Tongue (tissue), 1 donor: ENCODE measurements at regions not wholly inside any gene's neighbourhood (a gene's known extent, or its start where the extent isn't known, plus 50 kb on each side); places are given as distances from the start of the nearest gene placed in this dataset.
"Not testable (repeated sequence)": the region's sequence is repeated elsewhere in the genome, so short reads cannot be mapped to it uniquely, and the experiment has no call there.

Source experiments
- DNase-seq: peaks from one replicate; pipeline ENCODE4 v3.0.0-alpha.2; 2015

DNA sequence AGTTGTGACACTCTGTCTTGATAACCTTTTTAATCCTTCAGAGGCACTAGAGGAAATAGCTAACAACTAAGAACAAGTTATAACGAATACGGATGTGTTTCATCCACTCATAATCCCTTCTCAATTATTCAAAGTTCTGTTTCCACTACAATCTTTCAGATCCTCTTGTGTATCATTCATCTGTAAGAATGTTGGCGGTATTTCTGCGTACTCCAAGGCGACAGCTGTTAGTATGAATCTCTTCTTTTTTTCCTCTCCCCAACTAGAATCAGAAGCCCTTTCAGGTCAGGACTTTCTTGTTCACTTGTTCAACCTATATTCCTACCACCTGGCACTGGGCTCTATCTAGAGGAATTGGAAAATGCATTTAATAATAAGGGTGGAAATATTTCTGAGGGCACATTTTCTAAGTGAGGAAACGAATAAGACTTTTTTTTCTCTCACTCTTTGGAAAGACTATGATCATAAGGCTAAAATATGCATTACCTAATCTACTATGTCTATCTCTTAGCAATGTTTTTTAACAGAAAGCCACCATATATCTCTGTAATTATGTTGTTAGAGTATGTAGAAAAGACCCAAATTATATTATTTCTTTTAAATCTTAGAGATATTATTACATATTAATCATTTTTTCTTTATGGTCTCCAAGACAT, 492.9 kb downstream of the PCDH20 start:
- peak; percentile 44 for DNase-seq

DNA sequence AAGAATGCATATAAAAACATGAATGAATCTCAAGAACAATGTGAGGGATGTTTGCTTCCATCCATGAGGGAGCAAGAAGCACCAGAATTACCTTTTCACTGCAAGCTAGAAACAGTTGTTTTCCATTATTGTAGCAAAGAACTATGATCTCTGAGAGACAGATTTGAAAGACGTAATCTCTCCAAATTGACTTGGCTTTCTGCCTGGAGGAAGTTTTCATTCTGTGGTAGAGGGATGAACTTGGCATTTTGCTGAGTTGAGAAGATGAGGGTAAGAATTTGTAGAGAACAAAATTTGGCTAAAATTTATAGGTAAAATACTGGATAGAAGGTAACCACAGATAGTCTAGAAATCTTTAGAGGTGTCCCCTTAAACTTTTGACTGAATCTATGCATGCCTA, 496.8 kb downstream of the TDRD3 start:
- no peak for DNase-seq

DNA sequence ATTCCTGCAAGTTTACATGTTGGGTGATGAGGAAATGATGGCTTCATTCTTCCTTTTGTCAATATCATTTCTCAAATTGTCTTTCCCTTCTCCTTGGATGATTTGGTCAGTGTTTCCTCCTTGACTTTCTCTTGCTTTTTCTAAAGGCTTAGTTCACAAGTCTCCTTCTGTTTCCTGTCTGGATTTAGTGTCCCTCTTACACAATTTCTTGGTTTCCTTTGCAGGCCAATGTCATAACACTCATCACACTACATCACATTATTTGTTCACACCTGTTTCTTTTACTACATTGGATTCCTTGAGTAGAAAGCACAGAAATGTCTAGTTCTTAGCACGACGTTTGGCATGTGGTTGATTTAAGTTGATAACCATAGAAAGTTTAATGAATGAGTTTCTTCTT, 490.7 kb downstream of the TDRD3 start:
- no peak for DNase-seq

DNA sequence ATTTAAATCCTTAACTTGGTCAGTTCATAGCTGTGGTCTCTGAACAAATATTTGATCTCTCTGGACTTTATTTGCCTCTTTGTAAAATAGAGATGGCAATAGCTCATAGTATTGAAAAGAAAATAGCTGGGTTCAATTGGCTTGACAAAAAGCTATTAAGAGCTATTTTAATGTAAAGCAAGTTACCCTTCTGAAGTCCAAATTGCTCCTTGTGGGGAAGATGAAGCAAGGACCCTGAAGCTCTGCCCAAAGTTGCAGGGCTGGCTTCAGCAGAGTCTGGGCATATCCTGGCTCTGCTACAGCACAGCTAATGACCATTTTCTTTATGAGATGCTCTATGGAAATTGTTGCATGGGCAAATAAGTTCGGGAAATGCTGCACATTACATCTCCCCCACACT, 484.5 kb downstream of the TDRD3 start:
- DNase-seq = no peak

DNA sequence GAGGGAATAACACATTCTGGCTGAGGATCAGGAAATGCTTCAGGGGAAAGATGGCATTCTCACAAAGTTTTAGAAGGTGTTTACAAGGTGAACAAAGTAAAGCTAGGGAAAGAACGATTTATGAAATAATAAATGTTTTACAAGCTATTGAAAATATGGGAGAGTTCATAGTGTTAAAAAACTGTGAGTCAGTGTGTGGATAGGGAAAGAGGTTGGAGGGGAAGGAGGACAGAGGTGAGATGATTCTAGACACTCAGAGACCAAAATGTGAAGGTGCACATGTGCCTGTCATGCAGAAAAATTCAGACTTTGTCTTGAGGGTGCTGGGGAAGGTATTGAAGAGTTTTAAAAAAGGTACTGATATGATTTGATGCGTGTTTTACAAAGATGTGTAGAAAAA, 476.1 kb downstream of the TDRD3 start:
- DNase-seq = no peak

DNA sequence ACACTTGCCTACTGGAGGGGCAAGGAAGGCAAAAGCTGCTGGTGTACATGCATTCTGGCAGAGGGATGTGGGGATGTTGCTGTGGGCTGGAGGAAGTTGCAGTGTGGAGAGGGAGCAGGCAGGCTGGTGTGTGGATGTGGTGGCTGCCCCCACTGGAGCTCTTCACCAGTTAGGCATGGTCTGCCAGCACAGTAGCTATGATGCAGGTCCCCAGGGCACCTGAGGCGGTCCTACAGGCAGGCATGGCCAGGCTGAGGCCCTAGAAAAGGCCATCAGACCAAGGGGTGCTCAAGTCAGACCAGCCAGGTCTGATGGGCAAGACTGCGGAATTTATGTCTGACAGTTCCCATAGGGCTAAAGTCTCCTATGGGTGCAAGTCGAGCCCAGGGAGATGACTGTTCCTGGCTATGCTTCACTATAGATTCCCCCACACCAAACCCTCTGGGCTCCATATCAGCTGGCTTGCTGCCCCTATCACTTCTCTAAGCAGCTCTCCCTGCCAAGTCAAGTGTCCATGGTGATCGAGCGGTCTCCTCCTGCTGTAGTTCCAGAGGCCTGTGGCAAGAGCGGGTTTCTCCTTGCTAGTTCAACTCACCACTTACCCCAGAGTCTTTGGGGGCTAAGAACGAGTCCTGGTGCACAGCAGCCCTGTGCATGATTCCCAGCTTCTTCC, 473.1 kb downstream of the TDRD3 start:
- no peak for DNase-seq

DNA sequence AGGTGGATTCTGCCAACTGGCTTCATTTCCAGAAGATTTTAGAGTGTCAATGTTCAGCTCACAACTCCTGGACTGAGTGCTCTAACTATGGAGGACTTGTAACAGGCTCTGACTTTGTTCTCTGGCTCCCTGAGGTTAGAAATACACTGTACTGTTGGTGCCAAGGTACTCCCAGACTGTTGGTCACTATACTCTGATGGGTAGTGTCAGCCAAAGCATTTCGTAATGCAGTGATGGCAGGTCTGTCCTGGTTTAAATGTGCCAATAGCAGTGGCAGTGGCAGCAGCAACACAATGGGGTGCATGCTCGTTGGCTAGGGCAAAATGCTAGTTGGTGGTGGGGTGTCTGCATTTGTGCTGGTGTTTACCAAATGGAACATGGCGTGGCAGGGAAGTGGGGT, 472.2 kb downstream of the TDRD3 start:
- DNase-seq = no peak

DNA sequence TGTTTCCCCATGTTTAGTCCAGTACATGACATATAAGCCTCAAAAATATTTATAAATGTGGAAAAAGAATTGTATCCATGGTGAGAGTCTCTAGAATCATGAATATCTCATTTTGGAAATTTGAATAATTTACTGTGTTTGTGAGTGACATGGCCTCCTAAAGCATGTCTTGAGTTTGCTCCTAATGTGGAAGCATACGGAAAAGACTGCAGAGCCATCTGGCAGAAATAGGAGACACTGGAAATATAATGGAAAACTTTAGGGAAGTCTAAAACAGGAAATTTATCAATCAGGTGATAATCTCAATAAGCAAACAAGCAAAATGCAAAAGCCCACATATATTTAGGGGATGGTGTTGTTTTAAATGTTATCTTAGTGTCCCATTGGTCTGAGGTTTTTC, 465.0 kb downstream of the TDRD3 start:
- DNase-seq = no peak

DNA sequence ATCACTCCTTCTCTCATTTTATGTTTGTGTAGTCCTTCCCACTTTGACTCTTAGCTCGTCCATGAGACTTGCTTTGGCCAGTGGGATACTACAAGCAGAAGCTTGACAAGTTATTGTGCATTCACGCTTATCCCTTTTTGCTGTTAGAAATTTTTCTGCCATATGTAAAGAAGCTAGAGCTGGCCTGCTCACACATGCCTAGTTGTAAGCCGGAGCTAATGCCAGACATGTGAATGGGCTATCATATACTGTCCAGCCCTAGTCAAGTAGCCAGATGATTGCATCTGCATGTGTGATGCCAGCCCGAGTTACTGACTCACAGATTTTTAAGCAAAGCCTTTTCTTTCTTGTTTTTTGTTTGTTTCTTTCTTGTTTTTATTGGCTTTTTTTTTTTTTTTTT, 460.7 kb downstream of the TDRD3 start:
- no peak for DNase-seq

DNA sequence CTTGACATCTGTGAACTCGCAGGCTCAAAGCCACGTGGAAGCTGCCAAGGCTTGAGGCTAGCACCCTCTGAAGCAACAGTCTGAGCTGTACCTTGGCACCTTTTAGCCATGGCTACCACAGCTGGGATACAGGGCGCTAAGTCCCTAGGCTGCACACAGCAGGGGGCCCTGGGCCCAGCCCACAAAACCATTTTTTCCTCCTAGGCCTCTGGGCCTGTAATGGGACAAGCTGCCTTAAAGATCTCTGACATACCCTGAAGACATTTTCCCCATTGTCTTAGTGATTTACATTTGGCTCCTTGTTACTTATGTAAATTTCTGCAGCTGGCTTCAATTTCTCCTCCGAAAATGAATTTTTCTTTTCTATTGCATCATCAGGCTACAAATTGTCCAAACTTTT, 455.9 kb downstream of the TDRD3 start:
- DNase-seq = no peak

DNA sequence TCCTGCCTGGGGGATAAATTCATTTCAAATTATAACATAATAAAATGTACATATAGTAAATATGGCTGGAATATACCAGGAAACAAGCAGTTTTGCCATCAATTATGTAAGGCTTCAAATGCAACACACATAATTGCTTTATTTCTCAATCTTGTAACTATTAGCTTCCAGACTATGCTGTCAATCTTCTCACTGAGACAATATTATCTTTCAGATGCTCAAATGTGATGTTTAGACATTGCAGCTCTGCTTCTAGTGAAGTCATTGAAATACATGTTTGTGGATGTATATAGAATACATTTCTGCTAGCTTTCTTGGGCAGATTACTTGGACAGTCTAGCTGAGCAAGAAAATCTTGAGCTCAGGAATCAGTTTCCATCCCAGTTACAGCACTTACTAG, 454.4 kb downstream of the TDRD3 start:
- no peak for DNase-seq

DNA sequence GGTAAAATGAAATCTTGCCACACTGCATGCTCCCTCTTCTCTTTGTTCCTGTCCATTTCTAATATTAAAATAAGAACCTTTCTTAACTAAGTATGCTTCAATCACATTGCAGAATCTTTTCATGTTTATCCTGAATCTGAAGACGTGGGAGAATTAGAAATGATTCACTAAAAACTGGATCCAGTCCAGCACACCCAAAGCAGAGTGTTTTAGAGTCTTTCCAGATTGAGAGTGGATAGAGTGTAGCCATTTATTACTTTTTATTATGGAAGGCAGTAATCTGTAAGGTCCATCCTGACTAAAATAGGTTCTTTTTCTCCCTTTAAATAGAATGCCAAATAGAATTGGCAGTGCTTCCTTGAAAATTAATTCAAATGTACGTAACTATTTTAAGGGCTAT, 453.5 kb downstream of the TDRD3 start:
- no peak for DNase-seq

DNA sequence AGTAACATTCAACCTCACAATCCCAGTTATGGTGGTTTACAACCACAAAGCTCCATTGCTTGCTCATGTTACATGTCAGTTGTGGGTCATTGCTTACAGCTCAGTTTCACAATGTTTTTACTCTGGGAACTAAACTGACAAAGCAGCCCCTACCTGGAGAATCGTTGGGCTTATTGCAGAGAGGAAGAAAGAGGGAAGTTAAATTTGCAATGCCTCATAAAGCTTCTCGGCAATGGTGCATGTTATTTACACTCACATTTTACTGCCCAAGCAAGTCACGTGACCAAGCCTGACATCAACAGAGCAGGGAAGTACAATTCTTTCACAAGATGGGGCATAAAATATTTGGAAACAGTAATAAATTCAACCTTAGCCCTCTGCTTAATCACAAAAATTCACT, 441.6 kb downstream of the TDRD3 start:
- DNase-seq = no peak

DNA sequence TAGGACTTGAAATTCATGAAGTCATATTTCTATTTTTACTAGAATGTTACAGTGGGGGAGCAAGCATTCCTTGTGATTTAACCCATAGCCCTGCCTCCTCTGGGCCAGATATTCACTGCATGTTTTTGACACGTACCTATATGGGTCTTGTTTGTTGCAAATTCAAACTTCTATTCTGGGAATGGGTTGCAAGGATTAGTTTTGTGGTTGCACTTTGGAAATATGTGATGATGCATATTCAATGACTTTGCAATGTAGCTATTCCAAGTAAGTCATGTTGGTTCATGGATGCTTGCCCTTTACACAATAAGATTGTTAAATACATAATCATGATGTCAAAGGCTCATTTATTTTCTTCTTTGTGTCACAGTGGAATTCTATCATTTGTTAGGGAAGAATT, 440.8 kb downstream of the TDRD3 start:
- no peak for DNase-seq

DNA sequence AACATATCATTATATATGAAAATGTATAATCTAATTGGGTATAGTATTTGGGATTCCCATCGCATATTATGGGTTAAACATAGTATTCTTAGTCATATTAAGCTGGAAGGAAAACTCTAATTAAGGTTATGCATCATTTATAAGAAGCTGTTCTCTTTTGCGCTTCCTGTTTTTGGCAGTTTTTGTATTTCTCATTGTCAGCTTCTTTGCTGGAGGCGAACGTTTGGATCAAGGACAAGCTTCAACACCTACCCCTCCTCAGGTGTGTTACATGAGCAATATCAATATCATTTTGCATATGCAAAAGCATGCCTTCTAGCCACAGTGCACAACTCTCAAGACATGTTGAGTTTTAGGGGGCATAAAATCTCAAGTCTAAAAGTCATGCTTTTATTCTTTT, 439.8 kb downstream of the TDRD3 start:
- DNase-seq = no peak

DNA sequence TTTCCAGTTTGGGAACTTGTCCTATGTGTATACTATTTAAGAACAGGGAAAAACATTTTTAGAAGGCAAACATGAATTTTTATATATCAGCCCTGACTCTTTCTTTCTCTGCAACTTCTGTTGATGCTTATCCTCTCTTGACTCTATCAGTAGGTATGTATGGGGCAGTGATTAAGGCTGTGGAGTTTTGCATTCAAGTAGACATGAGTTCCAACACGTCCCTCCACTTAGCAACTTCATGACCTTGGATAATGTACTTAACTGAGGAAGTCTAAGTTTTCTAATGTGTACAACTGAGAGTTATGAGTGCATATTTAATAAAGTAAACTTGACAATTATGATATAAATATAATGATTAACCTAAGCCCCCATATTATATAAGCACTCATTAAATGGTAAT, 414.6 kb downstream of the TDRD3 start:
- DNase-seq = no peak

DNA sequence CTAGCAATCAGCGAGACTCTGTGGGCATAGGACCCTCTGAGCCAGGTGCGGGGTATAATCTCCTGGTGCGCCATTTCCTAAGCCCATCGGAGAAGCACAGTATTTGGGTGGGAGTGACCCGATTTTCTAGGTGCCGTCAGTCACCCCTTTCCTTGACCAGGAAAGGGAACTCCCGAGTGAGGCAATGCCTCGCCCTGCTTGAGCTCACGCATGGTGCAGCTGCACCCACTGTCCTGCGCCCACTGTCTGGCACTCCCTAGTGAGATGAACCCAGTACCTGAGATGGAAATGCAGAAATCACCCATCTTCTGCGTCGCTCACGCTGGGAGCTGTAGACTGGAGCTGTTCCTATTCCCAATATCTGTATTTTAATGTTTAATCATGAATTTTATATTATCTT, 408.6 kb downstream of the TDRD3 start:
- DNase-seq = not testable (repeated sequence)

DNA sequence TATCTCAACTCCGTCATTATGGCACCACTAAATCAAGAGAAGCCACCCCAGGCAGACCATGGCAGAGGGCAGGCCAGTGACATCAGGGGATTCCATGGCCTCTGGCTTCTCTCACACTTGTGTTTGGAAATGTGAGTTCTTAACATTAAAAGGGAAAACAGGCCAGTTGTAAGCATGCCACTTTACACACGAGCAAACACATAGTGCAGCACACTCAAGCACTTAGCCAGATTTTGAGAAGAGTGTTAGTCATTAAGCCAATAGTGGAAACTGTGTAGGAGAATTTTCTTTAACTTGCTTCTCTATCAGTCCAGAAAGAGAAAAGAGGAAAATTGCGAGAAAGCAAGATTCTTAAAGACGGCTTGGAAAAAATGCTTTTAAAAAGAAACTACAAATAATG, 401.5 kb downstream of the TDRD3 start:
- DNase-seq = no peak

DNA sequence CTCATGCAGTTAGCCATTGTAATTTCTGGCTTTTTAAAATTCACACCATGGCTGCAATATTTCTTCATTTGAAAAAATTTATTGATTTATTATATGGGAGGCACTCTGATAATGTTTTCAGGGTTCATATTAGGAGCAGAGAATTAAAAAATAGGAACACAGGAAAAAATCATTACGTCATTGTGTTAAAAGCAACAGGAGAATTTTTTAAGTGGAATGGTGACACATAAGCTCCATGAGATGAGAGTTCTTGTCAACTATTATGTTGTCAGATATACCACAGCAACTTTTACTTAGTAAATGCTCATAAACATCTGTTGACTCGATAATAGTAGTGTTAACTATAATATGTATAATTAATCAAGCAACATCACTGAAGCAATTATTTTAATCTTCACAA, 400.1 kb downstream of the TDRD3 start:
- no peak for DNase-seq

DNA sequence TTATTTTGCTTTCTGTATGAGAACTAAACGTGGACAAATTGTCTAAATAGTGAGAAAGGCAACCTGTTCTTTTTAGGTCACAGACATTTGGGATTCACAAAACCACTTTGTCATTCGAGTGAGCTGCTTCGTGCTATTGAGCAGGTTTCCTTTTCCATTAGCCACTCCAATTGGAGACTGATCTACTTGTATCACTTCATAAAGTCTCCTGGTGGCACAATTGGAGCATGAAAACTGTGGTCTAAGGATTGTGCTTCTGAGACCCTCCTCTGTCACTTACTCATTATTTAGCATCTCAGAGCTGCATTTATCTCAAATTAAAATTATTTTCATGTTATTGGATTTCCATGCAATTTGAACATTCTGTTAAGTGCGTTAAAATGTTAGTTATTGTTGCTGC, 397.7 kb downstream of the TDRD3 start:
- no peak for DNase-seq

DNA sequence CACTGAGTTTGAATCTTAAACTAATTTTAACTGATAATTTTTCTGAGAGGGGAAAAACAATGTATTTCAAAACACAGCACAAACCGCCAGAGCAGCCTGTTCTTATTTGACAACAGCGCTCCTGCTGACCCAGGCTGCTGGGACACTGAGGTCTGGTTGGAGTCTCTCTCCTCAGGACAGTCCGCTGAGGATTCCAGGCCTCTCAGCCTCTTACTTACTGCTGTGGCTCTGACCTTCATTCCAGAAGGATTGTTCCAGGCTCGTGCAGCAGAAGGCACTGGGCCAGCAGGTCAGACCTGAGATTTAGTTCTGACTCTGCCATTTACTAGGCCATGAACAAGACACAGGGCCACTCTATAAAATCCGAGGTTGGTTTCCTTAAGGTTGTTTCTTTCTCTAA, 393.6 kb downstream of the TDRD3 start:
- no peak for DNase-seq

DNA sequence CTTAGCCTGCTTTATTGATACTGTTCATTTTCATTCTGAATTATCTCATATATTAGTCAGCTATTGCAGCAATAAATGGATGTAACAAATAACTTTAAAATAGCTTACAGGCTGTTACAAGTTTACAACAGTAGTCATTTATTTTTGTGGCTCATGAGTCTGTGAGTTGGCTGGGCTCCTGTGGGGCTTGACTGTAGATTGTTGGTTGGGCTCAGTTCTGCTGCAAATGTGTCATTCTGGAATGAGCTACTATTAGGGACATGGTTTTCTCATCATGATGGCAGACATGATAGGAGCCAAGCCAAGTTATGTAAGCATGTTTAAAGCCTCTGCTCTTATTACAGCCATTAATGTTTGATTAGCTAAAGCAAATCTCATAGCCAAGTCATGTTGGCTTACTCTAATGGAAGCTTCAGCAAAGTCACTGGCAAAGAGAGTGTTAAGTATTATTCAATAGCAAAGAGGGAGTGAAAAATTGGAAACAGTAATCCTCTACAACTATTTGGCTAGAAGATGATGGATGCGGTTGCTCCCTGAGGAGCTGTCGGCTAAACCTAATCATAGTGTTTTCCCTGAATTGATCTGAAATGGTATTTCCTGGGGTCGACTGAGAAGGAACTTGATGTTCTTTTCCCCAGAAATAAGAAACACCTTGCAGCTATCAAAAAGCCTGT, 391.3 kb downstream of the TDRD3 start:
- no peak for DNase-seq

DNA sequence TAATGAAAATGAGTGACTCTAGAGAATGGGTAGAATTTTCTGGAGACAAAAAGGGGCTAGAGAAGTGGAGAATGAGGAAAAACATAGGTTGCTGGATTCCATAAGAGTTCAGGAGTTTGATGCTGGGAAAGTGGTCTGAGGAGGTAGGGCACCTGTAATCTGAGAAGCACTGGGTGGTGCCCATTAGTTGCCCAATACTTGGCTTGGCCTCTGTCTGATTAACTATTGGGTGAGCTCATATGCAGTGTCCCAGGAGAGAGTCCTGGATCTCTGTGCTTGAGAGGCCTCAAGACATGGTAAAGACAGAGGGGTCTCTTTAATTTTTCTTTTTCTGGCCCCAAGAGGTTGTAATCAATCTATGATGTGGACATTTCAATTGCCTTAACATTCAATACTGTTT, 390.1 kb downstream of the TDRD3 start:
- DNase-seq = no peak

DNA sequence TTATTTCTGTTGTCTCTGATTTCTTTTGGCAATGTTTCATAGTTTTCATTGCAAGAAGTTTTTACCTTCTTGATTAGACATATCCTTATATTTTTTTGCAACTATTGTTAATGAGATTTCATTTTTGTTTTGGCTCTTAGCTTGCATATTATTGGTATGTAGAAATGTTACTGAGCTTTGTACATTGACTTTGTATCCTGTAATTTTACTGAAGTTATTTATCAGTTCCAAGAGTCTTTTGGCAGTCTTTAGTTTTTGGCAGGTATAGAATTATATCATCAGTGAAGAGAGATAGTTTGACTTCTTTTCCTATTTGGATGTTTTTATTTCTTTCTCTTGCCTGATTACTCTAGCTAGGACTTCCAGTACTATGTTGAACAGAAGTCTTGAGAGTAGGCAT, 375.7 kb downstream of the TDRD3 start:
- DNase-seq = no peak
